HG03439 (cell line): ENCODE measurements at regions not wholly inside any gene's neighbourhood (a gene's known extent, or its start where the extent isn't known, plus 50 kb on each side); places are given as distances from the start of the nearest gene placed in this dataset.
"Not testable (repeated sequence)": the region's sequence is repeated elsewhere in the genome, so short reads cannot be mapped to it uniquely, and the experiment has no call there.

Source experiments
- ATAC-seq: cut with Tn5 transposase; IDR thresholded peaks from one replicate; pipeline ENCODE4 v1.9.1; 2021; ENCODE audit warnings: mild to moderate bottlenecking, moderate library complexity; ENCODE audit not compliant: unreplicated experiment

DNA sequence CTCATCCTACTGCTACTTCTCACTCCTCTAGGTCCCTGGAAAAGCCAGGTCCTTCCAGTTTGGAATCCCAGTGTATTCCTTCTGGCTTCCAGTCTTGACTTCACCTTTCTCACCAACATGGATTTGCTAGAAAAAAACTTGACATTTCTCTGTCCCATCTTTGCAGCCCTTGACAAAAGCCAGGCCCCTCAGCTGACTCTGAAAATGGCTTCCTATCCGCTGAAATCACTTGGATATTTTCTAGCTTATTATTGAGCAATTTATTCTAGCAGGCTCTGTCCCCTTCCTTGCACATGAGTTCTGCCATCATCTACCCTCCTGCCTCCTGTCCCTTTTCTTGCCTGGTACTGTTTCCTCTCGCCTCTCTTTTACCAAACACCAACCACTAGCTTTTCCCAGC lies 427.2 kb downstream of the BUD13 start:
- ATAC-seq: no peak

DNA sequence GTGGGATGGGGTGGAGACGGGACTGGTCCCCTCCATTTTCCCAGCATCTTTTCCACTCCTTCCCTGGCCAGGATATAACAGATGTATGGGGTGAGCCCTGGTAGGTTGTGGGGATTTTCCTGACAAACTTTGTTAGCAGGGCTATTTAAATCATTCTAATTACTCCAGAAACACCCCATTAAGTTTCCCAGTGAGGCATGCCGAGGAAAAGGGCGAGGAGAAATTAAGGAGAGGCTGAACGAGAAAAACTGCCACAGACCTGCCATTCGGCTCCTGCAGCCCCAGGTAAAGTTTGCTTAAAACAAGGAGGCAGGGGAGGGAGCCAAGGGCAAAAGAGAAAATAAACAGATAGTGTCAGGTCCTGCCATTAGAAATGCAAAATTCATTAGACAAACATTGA lies 428.2 kb downstream of the BUD13 start:
- no peak for ATAC-seq

DNA sequence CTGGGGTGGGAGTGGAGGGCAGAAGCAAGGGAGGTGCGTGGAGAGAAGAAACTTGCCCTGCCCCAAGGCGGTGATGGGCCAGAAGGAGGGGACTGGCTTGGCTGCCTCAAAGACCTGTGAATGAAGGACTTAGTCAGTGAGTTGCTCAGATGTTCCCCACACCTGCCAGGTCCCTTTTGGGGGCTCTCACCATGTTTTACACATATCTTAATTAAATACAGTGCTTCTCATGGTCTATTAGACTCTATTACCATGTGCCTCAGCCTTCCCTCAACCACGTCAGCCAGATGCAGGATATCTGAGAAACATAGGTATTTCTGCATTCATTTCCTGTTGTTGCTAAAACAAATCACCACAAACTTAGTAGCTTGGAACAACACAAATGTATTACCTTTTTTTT lies 429.5 kb downstream of the BUD13 start:
- no peak for ATAC-seq

DNA sequence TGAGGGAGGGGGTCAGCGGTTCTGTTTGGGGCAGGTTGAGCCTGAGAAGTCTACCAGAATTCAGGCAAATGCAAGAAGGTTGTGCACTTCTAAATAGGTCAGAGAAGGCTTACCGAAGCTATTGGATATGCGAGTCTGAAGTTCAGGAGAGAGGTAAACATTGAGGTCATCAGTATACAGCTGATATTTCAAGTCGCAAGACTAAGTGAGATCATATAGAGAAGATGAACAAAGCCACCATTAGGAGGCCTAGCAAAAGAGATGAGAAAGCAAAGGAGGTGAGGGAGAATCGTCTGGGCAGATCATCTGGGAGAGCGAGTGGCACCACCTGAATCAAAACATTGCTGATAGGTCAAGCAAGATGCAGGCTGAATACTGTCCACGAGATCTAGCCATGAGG lies 430.6 kb downstream of the BUD13 start:
- no peak for ATAC-seq

DNA sequence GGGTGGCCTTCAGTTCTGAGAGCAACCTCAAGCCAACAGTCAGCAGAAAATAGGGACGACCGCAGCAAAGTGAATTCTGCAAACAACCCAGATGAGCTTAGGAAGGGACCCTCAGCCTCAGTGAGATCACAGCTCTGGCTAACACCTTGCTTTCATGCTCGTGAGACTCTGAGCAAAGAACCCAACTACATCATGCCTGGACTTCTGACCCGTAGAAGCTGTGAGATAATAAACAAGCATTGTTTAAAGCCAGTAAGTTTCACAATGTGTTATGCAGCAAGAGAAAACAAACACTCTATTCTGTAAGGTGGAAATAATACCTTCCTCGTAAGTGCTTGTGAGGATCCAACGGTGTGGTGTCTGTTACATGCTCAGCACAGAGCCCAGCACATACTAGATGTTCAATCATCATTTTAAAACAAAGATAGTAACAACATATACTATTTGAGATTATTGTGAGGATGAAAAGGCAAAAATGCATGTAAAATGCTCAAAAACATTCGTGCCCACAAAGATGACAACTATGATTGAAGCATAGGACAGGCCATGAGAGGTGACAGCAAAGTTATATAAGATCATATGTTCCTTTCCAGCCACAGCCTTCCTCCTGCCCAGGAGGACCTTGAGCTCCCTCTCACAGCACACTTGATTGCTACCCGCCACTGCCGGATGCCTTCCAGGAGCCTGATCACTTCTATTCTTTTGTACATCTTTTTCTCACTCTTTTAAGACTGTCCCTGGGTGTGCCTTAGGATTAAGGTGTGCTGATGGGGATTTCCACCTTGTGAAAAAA lies 433.3 kb downstream of the BUD13 start:
- no peak for ATAC-seq

DNA sequence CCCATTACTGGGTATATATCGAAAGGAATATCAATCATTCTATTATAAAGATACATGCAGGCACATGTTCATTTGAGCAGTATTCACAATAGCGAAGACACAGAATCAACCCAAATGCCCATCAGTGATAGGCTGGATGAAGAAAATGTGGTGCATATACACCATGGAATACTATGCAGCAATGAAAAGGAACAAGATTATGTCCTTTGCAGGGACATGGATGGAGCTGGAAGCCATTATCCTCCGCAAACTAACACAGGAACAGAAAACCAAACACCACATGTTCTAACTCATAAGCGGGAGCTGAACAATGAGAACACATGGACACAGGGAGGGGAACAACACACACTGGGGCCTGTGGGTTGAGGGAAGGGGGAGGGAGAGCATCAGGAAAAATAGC lies 434.3 kb downstream of the BUD13 start:
- ATAC-seq: not testable (repeated sequence)

DNA sequence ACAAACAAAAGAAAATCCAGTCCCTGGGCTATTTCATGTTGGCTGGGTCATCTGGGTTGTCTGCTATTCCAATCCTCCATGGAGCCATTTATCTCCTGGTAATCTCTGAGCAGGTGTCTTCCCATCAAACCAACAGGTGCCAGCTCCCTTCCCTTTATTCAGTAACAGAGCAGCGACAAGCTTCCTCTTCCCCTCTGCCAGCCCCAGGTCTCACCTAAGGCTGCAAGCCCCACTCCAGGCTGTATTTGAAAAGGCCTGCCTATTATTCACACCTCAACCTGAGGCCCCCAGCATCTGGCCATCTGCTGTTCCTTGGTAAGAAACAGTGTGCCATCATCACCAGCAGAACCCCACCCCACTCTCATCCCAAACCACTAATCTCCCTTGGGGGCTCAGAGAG lies 436.2 kb downstream of the BUD13 start:
- no peak for ATAC-seq

DNA sequence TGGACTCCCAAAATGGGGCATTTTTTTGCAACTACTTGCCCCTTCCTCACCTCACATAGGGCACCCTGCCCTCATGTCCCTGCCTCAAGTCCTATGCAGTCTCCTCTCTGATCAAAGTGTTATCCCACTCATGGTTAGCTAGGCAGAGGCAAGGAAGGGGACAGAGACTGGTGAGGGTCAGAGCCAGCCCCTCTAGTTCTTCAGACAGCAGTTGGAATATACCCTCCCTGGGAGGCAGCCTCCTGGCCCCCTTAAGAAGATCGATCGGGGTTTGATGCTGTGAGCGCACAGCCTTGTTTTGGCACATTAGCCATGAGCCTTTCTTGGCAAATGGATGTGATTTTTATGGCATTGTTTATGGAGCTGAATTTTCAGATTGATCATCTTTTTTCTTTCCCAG lies 436.9 kb downstream of the BUD13 start:
- no peak for ATAC-seq

DNA sequence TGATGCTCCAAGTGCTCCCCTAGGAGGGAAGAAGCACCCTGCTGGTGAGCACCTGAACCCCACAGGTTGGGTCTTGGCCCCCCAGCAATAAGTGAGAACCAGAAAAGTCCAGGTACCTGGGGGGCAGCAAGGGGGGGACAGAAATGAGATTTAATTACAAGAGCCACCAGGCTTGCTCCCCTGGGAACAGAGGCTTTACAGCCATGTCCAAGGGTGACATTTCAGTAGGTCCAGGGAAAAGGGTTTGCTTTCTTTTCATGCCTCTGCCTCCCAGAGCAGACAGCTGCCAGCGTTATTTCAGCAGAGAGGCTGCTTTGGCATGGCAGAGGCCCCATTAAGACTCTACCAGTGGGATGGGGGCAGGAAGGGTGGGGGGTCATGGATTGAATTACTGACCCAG lies 437.7 kb downstream of the BUD13 start:
- no peak for ATAC-seq

DNA sequence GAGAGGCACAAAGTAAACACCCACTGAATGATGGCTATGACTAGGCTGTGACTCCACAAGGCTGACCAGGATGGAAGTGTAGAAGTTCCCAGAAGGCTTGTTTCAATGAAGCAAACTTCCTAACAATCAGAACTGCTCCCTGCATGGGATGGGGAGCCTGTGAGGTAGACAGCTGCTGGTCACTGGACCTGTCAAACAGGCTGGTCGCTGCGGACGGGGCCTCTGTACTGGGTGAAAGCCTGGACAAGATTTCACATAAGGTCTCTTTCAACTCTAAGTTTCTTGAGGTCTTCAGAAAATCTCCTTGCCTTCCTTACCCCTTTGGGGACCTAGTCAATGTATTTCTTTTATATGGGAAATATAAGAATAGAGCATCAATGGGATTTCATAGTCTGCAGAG lies 438.2 kb downstream of the BUD13 start:
- no peak for ATAC-seq

DNA sequence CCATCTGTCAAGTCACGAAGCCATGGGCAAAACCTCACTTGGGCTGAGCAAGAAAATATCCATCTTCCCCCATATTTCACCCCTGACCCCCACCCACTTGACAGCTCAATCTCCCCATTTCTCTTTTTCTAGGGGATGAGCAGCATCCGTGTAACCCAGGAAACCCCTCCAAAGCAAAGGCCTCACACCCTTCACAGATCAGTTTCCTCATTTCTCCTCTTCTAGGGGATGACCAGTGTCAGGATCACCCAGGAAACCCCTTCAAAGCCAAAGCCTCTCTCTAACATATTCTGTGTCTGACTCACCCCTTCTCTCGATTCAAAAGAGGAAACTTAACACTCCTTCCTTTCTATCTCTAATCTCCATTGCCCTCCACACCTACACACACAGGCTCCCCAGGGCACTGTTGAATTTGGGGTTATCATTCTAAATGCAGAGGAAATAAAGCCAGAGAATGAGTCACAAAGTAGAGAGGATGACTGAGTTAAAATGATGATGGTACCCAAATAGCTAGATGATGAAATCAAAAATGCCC lies 439.7 kb downstream of the BUD13 start:
- ATAC-seq: no peak

DNA sequence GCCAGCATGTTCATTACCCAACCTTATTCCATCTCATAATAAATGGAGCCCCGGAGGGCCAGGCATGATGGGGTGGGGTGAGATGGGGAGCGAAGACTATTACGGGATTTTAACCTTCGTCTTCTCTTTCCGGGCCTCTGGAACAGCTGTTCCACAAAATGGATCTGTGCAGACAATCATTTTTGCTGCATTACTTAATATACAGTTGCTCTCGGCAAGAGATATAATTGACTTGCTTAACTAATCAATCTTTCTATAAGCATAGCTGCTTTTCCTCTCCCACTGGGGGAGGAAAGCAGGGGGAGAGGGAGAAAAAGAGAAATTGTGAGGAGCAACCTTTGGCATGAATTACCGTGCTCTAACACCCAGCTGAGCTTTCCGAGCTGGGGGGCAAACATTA lies 440.4 kb downstream of the BUD13 start:
- no peak for ATAC-seq

DNA sequence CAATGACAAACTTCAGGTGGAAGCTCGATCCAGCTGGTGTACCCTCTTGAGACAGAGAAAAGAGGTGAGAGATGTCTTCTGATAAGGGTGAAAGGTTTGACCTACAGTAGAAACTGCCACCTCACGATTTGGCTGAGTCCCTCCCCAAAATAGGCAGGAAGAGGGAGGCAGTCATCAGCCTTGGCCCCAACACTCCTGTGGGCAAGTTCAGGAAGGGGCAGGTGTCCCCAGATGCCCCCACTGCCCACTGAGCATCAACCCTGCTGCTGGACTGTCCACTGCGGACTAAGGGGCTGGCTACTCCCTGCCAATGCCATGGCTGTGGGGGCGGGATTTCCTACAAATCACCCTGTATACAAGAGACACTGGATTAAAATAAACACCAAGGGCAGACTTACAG lies 441.4 kb downstream of the BUD13 start:
- no peak for ATAC-seq

DNA sequence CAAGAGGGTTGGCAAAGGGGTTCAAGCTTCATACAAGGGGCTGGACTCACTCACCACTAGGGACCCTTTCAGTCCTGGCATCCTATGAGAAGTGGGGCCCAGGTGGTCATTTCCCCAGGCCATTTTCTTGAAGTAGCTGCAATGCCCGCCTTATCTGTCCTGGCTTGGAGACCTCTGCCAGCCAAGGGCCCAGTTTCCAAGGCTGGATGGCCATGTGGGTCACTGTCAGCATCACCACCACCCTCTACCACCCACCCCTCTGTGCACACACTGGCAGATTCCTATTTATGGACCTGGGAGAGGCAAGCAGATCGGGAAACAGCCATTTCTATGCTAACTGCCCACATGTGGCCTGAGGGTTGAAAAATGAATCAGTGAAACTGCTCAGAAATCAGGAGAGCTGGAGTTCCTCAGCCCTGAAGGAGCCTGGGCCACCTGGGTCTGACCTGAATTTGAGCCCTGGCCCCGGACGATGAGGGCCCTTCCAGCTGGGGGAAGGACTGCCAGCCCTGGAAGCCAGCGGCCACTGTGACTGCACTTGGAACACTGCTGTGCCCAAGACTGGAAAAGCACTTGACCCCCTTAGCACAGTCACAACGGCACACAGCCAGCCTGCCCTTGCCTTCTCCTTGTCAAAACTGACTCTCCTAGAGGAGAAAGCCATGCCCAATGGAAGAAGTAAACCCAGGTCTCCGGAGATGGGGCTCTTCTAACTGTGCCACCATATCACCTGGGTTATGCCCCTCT lies 442.2 kb downstream of the BUD13 start:
- no peak for ATAC-seq

DNA sequence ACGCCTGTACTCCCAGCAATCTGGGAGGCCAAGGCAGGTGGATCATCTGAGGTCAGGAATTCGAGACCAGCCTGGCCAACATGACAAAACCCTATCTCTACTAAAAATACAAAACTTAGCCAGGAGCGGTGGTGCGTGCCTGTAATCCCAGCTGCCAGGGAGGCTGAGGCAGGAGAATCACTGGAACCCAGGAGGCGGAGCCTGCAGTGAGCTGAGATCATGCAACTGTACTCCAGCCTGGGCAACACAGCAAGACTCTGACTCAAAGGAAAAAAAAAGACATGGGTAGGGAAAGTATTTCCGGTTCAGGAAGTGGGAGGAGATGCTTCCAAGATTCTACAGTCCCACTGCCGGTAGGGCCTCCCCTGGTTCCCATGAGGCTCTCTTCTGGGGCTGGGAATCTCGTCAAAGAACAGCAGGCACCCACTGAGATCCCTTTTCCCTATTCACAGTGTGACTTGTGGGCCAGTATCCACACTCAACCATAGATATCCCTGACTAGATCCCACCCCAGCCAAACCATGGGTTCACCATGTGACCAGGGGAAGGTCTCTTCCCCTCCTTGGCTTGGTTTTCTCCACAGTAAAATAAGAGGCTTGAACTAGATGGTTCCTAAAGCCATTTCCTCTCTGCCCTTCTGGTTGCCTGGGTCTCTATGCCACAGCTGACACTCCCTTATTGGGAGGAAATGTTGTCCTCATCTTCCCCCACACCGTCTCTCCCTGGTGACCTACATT lies 443.3 kb downstream of the BUD13 start:
- no peak for ATAC-seq

DNA sequence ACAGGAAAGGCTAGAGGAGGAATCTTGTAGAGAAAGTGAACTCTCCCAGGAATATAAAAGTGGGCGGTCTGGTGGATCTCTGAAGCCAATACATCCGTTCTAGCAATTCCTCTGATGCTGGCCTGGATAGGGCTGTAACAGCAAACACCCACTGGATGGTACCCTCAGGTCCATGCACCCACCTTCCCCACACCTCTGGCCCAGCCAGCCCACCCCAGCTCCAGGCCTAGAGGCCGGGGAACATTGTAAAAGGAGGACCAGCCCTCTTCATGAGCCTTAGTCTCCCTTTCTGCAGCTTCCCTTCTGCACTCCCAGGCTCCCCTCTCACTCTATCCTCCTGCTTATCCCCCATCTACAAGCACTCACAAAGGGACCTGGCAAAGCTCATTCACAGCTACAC lies 443.9 kb downstream of the BUD13 start:
- no peak for ATAC-seq

DNA sequence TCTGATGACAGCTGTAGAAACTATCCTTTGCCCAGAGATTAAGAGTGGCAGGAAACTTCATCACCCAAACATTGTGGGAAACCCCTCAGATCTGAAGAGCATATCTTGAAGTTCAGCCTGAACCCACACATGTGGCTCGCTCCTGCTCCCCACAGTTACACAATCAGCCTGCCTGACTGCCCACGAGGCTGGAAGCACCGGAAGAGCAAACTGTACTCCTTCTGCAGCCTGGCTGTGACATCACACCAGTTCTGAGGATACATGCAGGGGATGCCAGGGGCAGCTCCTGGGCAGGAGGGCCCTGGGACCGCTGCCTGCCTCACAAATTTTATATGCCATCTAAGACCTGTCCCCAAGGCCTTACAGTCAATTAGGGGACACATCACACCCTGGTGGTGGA lies 444.4 kb downstream of the BUD13 start:
- ATAC-seq: no peak

DNA sequence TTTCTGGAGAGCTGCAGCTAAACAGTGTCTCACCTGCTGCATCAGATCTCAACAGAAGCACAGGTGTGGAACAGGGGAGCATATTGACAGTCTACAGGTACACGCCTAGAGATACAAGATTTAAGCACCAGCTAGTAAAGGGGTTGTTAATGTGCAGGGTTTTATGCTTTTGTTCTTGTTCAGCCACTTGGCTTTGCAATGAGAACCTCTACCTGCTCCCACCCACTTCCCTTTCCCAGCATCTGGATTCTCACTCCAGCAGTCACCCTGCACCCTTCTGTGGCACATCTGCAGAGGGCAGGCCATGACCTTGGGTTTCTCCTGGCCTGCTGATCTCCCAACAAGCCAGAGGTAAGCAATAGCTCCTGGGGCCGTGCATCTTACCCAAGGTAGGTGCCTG lies 446.6 kb downstream of the BUD13 start:
- ATAC-seq: no peak

DNA sequence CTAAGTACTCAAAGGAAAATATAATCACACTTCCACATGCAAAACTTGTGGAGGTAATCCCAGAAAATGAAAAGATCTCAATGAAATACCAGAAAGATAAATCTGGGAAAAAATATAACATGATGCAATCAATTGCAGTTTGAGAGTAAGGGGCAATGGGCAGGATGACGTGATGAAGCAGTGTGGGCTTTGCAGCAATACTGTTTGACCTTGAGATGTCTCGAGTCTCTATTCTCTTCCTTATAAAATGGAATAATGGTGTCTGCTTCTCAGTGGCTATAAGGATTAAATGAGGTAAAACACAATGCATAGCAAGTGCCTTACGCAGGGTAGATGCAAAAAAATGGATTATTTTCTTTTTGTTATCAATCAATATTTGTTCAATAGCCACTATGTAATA lies 447.5 kb downstream of the BUD13 start:
- no peak for ATAC-seq

DNA sequence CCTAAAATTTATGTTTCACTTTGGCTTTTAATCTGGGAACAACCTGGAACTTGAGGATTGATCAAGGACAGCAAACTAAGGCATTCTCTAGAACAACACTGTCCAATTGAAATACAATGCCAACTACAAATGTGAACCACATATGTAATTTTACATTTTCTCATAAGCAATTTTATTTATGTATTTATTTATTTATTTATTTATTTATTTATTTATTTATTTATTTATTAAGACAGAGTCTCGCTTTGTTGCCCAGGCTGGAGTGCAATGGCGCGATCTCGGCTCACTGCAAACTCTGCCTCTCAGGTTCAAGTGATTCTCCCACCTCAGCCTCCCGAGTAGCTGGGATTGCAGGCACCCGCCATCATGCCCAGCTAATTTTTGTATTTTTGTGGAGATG lies 448.7 kb downstream of the BUD13 start:
- not testable (repeated sequence) for ATAC-seq

DNA sequence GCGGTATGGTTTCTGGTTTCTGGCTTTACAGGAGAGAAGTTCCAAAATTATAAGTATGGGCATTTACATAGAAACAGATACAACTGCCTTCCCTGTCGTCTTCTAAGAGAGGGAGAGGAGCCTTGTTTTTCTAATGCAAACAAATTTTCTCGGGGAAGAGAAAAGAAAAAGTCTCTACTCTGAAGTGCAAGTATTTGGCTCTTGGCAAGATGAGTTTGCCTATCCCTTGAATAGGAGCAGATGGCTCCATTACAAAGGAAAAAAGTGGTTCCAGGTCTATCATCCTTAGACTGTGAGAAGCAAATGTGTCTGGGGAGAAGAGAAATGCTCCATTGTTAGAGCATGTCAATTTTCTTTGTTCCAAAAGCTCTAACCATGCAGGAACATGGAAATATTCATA lies 455.6 kb downstream of the BUD13 start:
- no peak for ATAC-seq

DNA sequence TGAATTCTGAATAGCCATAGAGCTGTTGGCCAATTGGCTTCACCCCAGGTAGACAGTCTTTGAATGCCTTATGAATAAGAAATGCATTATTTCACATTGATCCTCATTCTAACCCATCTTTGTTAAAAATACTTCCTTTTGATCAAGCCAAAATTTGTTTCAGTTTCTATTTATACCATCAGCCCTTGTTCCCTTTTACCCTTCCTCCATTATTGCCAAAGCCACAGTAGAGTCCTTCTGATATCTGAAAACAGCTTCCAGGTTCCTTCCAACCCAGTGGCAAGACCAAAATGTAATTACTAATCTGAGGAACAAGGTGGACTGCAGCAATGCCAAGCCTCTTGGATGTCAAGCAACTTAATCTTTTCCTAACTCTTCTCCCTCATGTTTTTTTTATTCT lies 458.8 kb downstream of the BUD13 start:
- no peak for ATAC-seq
